H1 (cell line): ENCODE measurements at regions not wholly inside any gene's neighbourhood (a gene's known extent, or its start where the extent isn't known, plus 50 kb on each side); places are given as distances from the start of the nearest gene placed in this dataset.

Experiments used
- CTCF ChIP-seq, 3 experiments: IDR thresholded peaks; 1 replicate in 2 of 3; 2 replicates in 1 of 3; pipeline versions ENCODE4 v1.5.1 to v1.6.1; 2011; ENCODE audit warnings: low read length in 3 of 3, mild to moderate bottlenecking in 3 of 3, inconsistent platforms in 2 of 3, low read depth in 1 of 3, moderate library complexity in 1 of 3; ENCODE audit not compliant: insufficient read depth in 1 of 3; ENCODE audit errors: control extremely low read depth in 1 of 3
- TAF1 ChIP-seq: IDR thresholded peaks from 2 replicates; pipeline ENCODE4 v1.6.1; 2011; ENCODE audit warnings: mild to moderate bottlenecking, low read depth, low read length

DNA sequence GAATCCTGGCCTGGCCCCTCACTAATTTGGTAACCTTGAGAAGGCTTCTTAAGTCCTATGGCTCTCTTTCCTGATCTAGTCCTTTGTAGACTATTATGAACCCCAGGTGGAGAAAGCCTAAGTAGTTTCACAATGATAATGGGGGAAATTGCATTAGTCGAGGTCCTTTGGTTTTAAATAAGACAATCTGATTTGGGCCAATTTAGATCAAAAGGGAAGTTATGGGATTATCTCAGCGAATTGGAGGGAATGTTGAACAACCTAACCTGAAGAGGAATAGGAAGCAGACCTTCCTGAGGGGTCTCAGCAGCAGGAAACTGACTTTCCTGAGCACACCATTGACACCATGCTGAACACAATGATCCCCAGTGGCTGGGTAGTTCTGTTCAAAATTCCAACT, 331.5 kb downstream of the PRDM5 start:
- TF ChIP-seq CTCF (IDR thresholded peaks at IDR 0.05; ENCODE audit: control extremely low read depth in 1 of 3, insufficient read depth in 1 of 3, low read depth in 1 of 3, low read length in 3 of 3), result no peak
- no peak for TF ChIP-seq TAF1
